K562 (cell line): ENCODE measurements at regions not wholly inside any gene's neighbourhood (a gene's known extent, or its start where the extent isn't known, plus 50 kb on each side); places are given as distances from the start of the nearest gene placed in this dataset.

ENCODE experiments used
- ATAC-seq: fragments of 200-7000 bp; cut with Tn5 transposase; 3 replicates; pipeline ENCODE4 v1.9.1; 2020; ENCODE audit warnings: moderate library complexity
- BruUV-seq: library from RNA; stranded (reverse); fragments of 400-500 nt; replicated peaks from 2 replicates; lab custom pipeline; 2021; lab: Mats Ljungman, UMichigan
- CTCF ChIA-PET: fragments of 300-600 bp; formaldehyde crosslinking; extraction: SDS; loops from one replicate; lab custom pipeline; 2021; ENCODE audit warnings: low intra/inter-chr PET ratio; lab: Yijun Ruan, JAX
- POLR2A ChIA-PET: fragments of 300-600, 350-650 bp; sonication (Branson Sonifier 250); formaldehyde crosslinking; extraction: SDS; loops from one replicate; lab custom pipeline; 2021; ENCODE audit warnings: antibody characterized with exemption, inconsistent platforms; lab: Yijun Ruan, JAX
- DNase-seq, 4 experiments: peaks; one replicate each; pipeline versions ENCODE4 v3.0.0 to v3.0.0-alpha.2; 2011 to 2018; ENCODE audit warnings: low spot score in 3 of 4, mixed read lengths in 3 of 4; ENCODE audit errors: extremely low read depth in 1 of 4
- FAIRE-seq: peaks from 2 replicates; lab custom pipeline; 2011; peaks lifted over from hg19 to GRCh38; lab: Jason Lieb, UNC
- H2AFZ ChIP-seq: 2 replicates; pipeline ENCODE4 v1.6.0; 2011; ENCODE audit warnings: low read depth, low read length, control low read depth, inconsistent platforms
- H3K27ac ChIP-seq: fragments of 200-600 bp; 3 replicates; pipeline ENCODE4 v1.8.0; 2011; ENCODE audit warnings: low read depth, mild to moderate bottlenecking, control low read depth, inconsistent platforms, low read length, moderate library complexity, mixed read lengths; ENCODE audit errors: extremely low read depth
- H3K27me3 ChIP-seq, 2 experiments: fragments of 300-600 bp in 1 of 2; 2 replicates in 1 of 2; 3 replicates in 1 of 2; pipeline versions ENCODE4 v1.6.0 to v1.8.0; 2011; ENCODE audit warnings: inconsistent platforms in 2 of 2, low read length in 2 of 2, mild to moderate bottlenecking in 1 of 2, mixed read lengths in 1 of 2, moderate library complexity in 1 of 2; ENCODE audit not compliant: control insufficient read depth in 2 of 2, insufficient read depth in 2 of 2
- H3K36me3 ChIP-seq: fragments of 300-600 bp; 3 replicates; pipeline ENCODE4 v1.8.0; 2011; ENCODE audit warnings: mild to moderate bottlenecking, low read length, inconsistent platforms; ENCODE audit not compliant: control insufficient read depth, insufficient read depth
- H3K4me1 ChIP-seq, 2 experiments: fragments of 200-600 bp in 1 of 2; replicated peaks in 1 of 2; 2 replicates in 1 of 2; 3 replicates in 1 of 2; pipeline versions ENCODE4 v1.5.1 to v1.8.0; 2011; ENCODE audit warnings: inconsistent platforms in 2 of 2, low read length in 2 of 2, mild to moderate bottlenecking in 1 of 2, mixed read lengths in 1 of 2, moderate library complexity in 1 of 2; ENCODE audit not compliant: control insufficient read depth in 2 of 2, insufficient read depth in 2 of 2
- H3K4me2 ChIP-seq: 2 replicates; pipeline ENCODE4 v1.6.1; 2011; ENCODE audit warnings: low read length, control low read depth, inconsistent platforms, mixed read lengths; ENCODE audit not compliant: insufficient read depth
- H3K4me3 ChIP-seq: fragments of 200-600 bp; sonication (generic), shearing (Covaris generic); 2 replicates; pipeline ENCODE4 v1.5.1; 2016; ENCODE audit warnings: control low read depth, inconsistent platforms
- H3K79me2 ChIP-seq: fragments of 200-600 bp; 3 replicates; pipeline ENCODE4 v1.8.0; 2011; ENCODE audit warnings: low read length, inconsistent platforms; ENCODE audit not compliant: control insufficient read depth, insufficient read depth
- H3K9ac ChIP-seq, 2 experiments: 2 replicates each; pipeline versions ENCODE4 v1.6.0 to v1.6.1; 2011; ENCODE audit warnings: low read depth in 2 of 2, low read length in 2 of 2, control low read depth in 1 of 2, inconsistent platforms in 1 of 2, mild to moderate bottlenecking in 1 of 2, mixed read lengths in 1 of 2; ENCODE audit not compliant: insufficient read depth in 1 of 2
- H3K9me1 ChIP-seq: one replicate; pipeline ENCODE4 v1.6.0; 2011; ENCODE audit warnings: inconsistent platforms, mild to moderate bottlenecking, low read length, moderate library complexity; ENCODE audit not compliant: control insufficient read depth, insufficient read depth
- H3K9me3 ChIP-seq: replicated peaks from 2 replicates; pipeline ENCODE4 v1.5.1; 2011; ENCODE audit warnings: low read depth, low read length, inconsistent platforms; ENCODE audit not compliant: control insufficient read depth, insufficient read depth
- H4K20me1 ChIP-seq: replicated peaks from 2 replicates; pipeline ENCODE4 v1.6.1; 2011; ENCODE audit warnings: low read length, inconsistent platforms, mixed read lengths; ENCODE audit not compliant: control insufficient read depth, insufficient read depth
- BCOR ChIP-seq: fragments of 450-650 bp; IDR thresholded peaks from 2 replicates; pipeline ENCODE4 v1.6.1; 2016
- ETV6 ChIP-seq, 3 experiments: fragments of 150-350 bp in 1 of 3; sonication (generic) in 1 of 3; formaldehyde crosslinking in 1 of 3; IDR thresholded peaks; 2 replicates each; pipeline versions ENCODE4 v1.6.1 to v1.8.0; 2014 to 2022; ENCODE audit warnings: borderline replicate concordance in 2 of 3, low read depth in 2 of 3, antibody characterized with exemption in 1 of 3, low read length in 1 of 3, mild to moderate bottlenecking in 1 of 3, missing genetic modification reagents in 1 of 3
- FOXJ3 ChIP-seq: sonication (generic); formaldehyde crosslinking; IDR thresholded peaks from 2 replicates; pipeline ENCODE4 v1.4.0; 2020; ENCODE audit warnings: mild to moderate bottlenecking, missing genetic modification reagents
- FUS ChIP-seq: fragments of 200-400 bp; formaldehyde crosslinking; optimal IDR thresholded peaks from 2 replicates; pipeline ENCODE3; 2017; ENCODE audit warnings: low read depth, low read length
- POLR2G ChIP-seq: fragments of 200-400 bp; formaldehyde crosslinking; IDR thresholded peaks from 2 replicates; pipeline ENCODE4 v1.6.1; 2017; ENCODE audit warnings: low read depth, mild to moderate bottlenecking, antibody characterized with exemption, low read length, moderate library complexity
- PURB ChIP-seq: sonication (generic); formaldehyde crosslinking; IDR thresholded peaks from 2 replicates; pipeline ENCODE4 v1.9.0; 2021; ENCODE audit warnings: low read depth, mild to moderate bottlenecking, missing genetic modification reagents
- TOE1 ChIP-seq, 2 experiments: fragments of 450-650 bp in 1 of 2; sonication (generic) in 1 of 2; formaldehyde crosslinking in 1 of 2; IDR thresholded peaks; 2 replicates each; pipeline versions ENCODE4 v1.7.1 to v1.8.0; 2016 to 2022; ENCODE audit warnings: borderline replicate concordance in 2 of 2, mild to moderate bottlenecking in 2 of 2, antibody characterized with exemption in 1 of 2, inconsistent platforms in 1 of 2, low read depth in 1 of 2, missing genetic modification reagents in 1 of 2, moderate library complexity in 1 of 2
- YBX1 ChIP-seq: fragments of 450-650 bp; IDR thresholded peaks from 2 replicates; pipeline ENCODE4 v1.7.1; 2016; ENCODE audit warnings: mild to moderate bottlenecking
- ZNF77 ChIP-seq: fragments of 250-450 bp; sonication (Bioruptor Pico); IDR thresholded peaks from 2 replicates; pipeline ENCODE4 v1.5.0; 2020
- WGBS: fragments of 100-300 bp; shearing (Covaris generic); methylation state at CpG from one replicate; pipeline ENCODE4 v1.1.6; 2016; ENCODE audit warnings: low coverage, mixed read lengths; ENCODE audit not compliant: insufficient coverage; ENCODE audit errors: missing lambda C conversion rate; 5-methylcytosine and 5-hydroxymethylcytosine counted together
- in situ Hi-C: fragments of 300-500 bp; cut with MboI; formaldehyde crosslinking; loops from 4 replicates; pipeline ENCODE4 v1.15.0; 2018; ENCODE audit warnings: inconsistent platforms, mixed read lengths
- intact Hi-C: fragments of 100-400 bp; cut with micrococcal nuclease; formaldehyde crosslinking; loops from 2 replicates; pipeline ENCODE4 v1.14.2; 2022

- BruUV-seq, result no TSS peak
- ChIA-PET CTCF (no interaction called here), POLR2A (no interaction called here)
- ATAC-seq, result no peak
- H3K27me3 ChIP-seq, result no peaks in the 10 kb centered on the region; a peak in 1 of 5 replicates
- H3K9me3 ChIP-seq, result no peaks in the 10 kb centered on the region
- no peak overlapping the region for H3K4me3 ChIP-seq
- H3K79me2 ChIP-seq, result no peaks in the 10 kb centered on the region
- in situ Hi-C loops (no loop called here), intact Hi-C loops (no loop called here)
- no peak overlapping the region for H3K4me2 ChIP-seq
- no peak for FAIRE-seq
- H3K4me1 ChIP-seq, result no peaks in the 10 kb centered on the region
- TF ChIP-seq POLR2G, result no peak
- TF ChIP-seq PURB (CRISPR knock-in tag), result no peak
- no peak for TF ChIP-seq ZNF77 (CRISPR knock-in tag)
- no peak for TF ChIP-seq BCOR
- no peak for TF ChIP-seq ETV6 (IDR thresholded peaks at IDR 0.05; ENCODE audit: borderline replicate concordance in 1 of 2, low read depth in 2 of 2, low read length in 1 of 2)
- TF ChIP-seq ETV6 (CRISPR knock-in tag; IDR thresholded peaks at IDR 0.05; ENCODE audit: borderline replicate concordance), result no peak
- TF ChIP-seq YBX1, result no peak
- TF ChIP-seq TOE1 (IDR thresholded peaks at IDR 0.05; ENCODE audit: borderline replicate concordance), result no peak
- no peak for TF ChIP-seq TOE1 (CRISPR knock-in tag; IDR thresholded peaks at IDR 0.05; ENCODE audit: borderline replicate concordance, low read depth)
- TF ChIP-seq FOXJ3, result no peak
- TF ChIP-seq FUS, result no peak
- H3K27ac ChIP-seq, result no peak overlapping the region
- peaks cover 5% of the 10 kb centered on the region; the same call in 1 of the 2 replicates for H4K20me1 ChIP-seq
- H3K36me3 ChIP-seq, result no peaks in the 10 kb centered on the region
- no peaks in the 10 kb centered on the region for H3K9me1 ChIP-seq
- no peak overlapping the region for H3K9ac ChIP-seq
- 1% methylated on average over 5 of the region's 5 CpGs for WGBS
- H2AFZ ChIP-seq, result no peak overlapping the region
- DNase-seq, result no peak
Measured at GRCh38 chr16:5951486-5951885, 853.9 kb upstream of the EEF2KMT start.
